ENCODE measurements at regions not wholly inside any gene's neighbourhood (a gene's known extent, or its start where the extent isn't known, plus 50 kb on each side); places are given as distances from the start of the nearest gene placed in this dataset.
"Not testable (repeated sequence)": the region's sequence is repeated elsewhere in the genome, so short reads cannot be mapped to it uniquely, and the experiment has no call there.

GRCh38 chr4:11060637-11061036, 368.1 kb downstream of the HS3ST1 start:
- H3K27me3 ChIP-seq (ENCODE audit: control insufficient read depth, insufficient read depth, low read length); H3K4me3 ChIP-seq (ENCODE audit: low read depth, low read length); H3K4me1 ChIP-seq (ENCODE audit: control insufficient read depth, insufficient read depth, low read length); H3K9me3 ChIP-seq (ENCODE audit: control insufficient read depth, insufficient read depth, low read length); H3K27ac ChIP-seq (ENCODE audit: low read depth, low read length); H3K36me3 ChIP-seq (ENCODE audit: control insufficient read depth, insufficient read depth, low read length); H3K9ac ChIP-seq (ENCODE audit: low read depth, low read length): not testable (repeated sequence)

- not testable (repeated sequence) for H3K4me1 ChIP-seq (ENCODE audit: control insufficient read depth, insufficient read depth, low read length); H3K27ac ChIP-seq (ENCODE audit: low read depth, low read length); H3K36me3 ChIP-seq (ENCODE audit: control insufficient read depth, insufficient read depth, low read length); H3K4me3 ChIP-seq (ENCODE audit: low read depth, low read length); H3K27me3 ChIP-seq (ENCODE audit: control insufficient read depth, insufficient read depth, low read length); H3K9ac ChIP-seq (ENCODE audit: low read depth, low read length); H3K9me3 ChIP-seq (ENCODE audit: control insufficient read depth, insufficient read depth, low read length)
Observed at GRCh38 chr4:11054937-11055336, 370.4 kb upstream of the CLNK start.

- Histone ChIP-seq H3K36me3 (ENCODE audit: control insufficient read depth, insufficient read depth, low read length) (no peaks in the 10 kb centered on the region), H3K4me3 (ENCODE audit: low read depth, low read length) (no peak overlapping the region), H3K27ac (ENCODE audit: low read depth, low read length) (no peak overlapping the region), H3K9ac (ENCODE audit: low read depth, low read length) (no peak overlapping the region), H3K27me3 (ENCODE audit: control insufficient read depth, insufficient read depth, low read length) (no peaks in the 10 kb centered on the region), H3K4me1 (ENCODE audit: control insufficient read depth, insufficient read depth, low read length) (no peaks in the 10 kb centered on the region), H3K9me3 (ENCODE audit: control insufficient read depth, insufficient read depth, low read length) (no peaks in the 10 kb centered on the region)
Observed at GRCh38 chr4:11053601-11054220, 369.1 kb upstream of the CLNK start.

- Histone ChIP-seq H3K9ac (ENCODE audit: low read depth, low read length) (no peak overlapping the region), H3K27me3 (ENCODE audit: control insufficient read depth, insufficient read depth, low read length) (no peaks in the 10 kb centered on the region), H3K27ac (ENCODE audit: low read depth, low read length) (no peak overlapping the region), H3K4me1 (ENCODE audit: control insufficient read depth, insufficient read depth, low read length) (no peaks in the 10 kb centered on the region), H3K4me3 (ENCODE audit: low read depth, low read length) (no peak overlapping the region), H3K9me3 (ENCODE audit: control insufficient read depth, insufficient read depth, low read length) (no peaks in the 10 kb centered on the region), H3K36me3 (ENCODE audit: control insufficient read depth, insufficient read depth, low read length) (no peaks in the 10 kb centered on the region)
Observed at GRCh38 chr4:11051181-11051580, 366.6 kb upstream of the CLNK start.

GRCh38 chr4:11050766-11051165, 366.2 kb upstream of the CLNK start:
- H3K9ac ChIP-seq (ENCODE audit: low read depth, low read length), result no peak overlapping the region
- no peaks in the 10 kb centered on the region for H3K4me1 ChIP-seq (ENCODE audit: control insufficient read depth, insufficient read depth, low read length)
- H3K9me3 ChIP-seq (ENCODE audit: control insufficient read depth, insufficient read depth, low read length), result no peaks in the 10 kb centered on the region
- H3K27ac ChIP-seq (ENCODE audit: low read depth, low read length), result no peak overlapping the region
- no peak overlapping the region for H3K4me3 ChIP-seq (ENCODE audit: low read depth, low read length)
- no peaks in the 10 kb centered on the region for H3K36me3 ChIP-seq (ENCODE audit: control insufficient read depth, insufficient read depth, low read length)
- H3K27me3 ChIP-seq (ENCODE audit: control insufficient read depth, insufficient read depth, low read length), result no peaks in the 10 kb centered on the region

- Histone ChIP-seq H3K4me1 (ENCODE audit: control insufficient read depth, insufficient read depth, low read length) (no peaks in the 10 kb centered on the region), H3K9me3 (ENCODE audit: control insufficient read depth, insufficient read depth, low read length) (no peaks in the 10 kb centered on the region), H3K36me3 (ENCODE audit: control insufficient read depth, insufficient read depth, low read length) (no peaks in the 10 kb centered on the region), H3K4me3 (ENCODE audit: low read depth, low read length) (no peak overlapping the region), H3K27ac (ENCODE audit: low read depth, low read length) (no peak overlapping the region), H3K9ac (ENCODE audit: low read depth, low read length) (no peak overlapping the region), H3K27me3 (ENCODE audit: control insufficient read depth, insufficient read depth, low read length) (no peaks in the 10 kb centered on the region)
Observed at GRCh38 chr4:11049001-11049400, 364.4 kb upstream of the CLNK start.

GRCh38 chr4:11042760-11043159, 358.2 kb upstream of the CLNK start:
- H3K9me3 ChIP-seq (ENCODE audit: control insufficient read depth, insufficient read depth, low read length), result no peaks in the 10 kb centered on the region
- H3K9ac ChIP-seq (ENCODE audit: low read depth, low read length), result no peak overlapping the region
- no peak overlapping the region for H3K27ac ChIP-seq (ENCODE audit: low read depth, low read length)
- H3K27me3 ChIP-seq (ENCODE audit: control insufficient read depth, insufficient read depth, low read length), result no peaks in the 10 kb centered on the region
- H3K36me3 ChIP-seq (ENCODE audit: control insufficient read depth, insufficient read depth, low read length), result no peaks in the 10 kb centered on the region
- H3K4me3 ChIP-seq (ENCODE audit: low read depth, low read length), result no peak overlapping the region
- no peaks in the 10 kb centered on the region for H3K4me1 ChIP-seq (ENCODE audit: control insufficient read depth, insufficient read depth, low read length)

- Histone ChIP-seq H3K27me3 (ENCODE audit: control insufficient read depth, insufficient read depth, low read length) (no peaks in the 10 kb centered on the region), H3K9ac (ENCODE audit: low read depth, low read length) (no peak overlapping the region), H3K4me1 (ENCODE audit: control insufficient read depth, insufficient read depth, low read length) (no peaks in the 10 kb centered on the region), H3K36me3 (ENCODE audit: control insufficient read depth, insufficient read depth, low read length) (no peaks in the 10 kb centered on the region), H3K4me3 (ENCODE audit: low read depth, low read length) (no peak overlapping the region), H3K9me3 (ENCODE audit: control insufficient read depth, insufficient read depth, low read length) (no peaks in the 10 kb centered on the region), H3K27ac (ENCODE audit: low read depth, low read length) (no peak overlapping the region)
Observed at GRCh38 chr4:11039634-11040131, 355.1 kb upstream of the CLNK start.

GRCh38 chr4:11038926-11039325, 354.4 kb upstream of the CLNK start:
- Histone ChIP-seq H3K4me3 (ENCODE audit: low read depth, low read length) (no peak overlapping the region), H3K9ac (ENCODE audit: low read depth, low read length) (no peak overlapping the region), H3K27me3 (ENCODE audit: control insufficient read depth, insufficient read depth, low read length) (no peaks in the 10 kb centered on the region), H3K36me3 (ENCODE audit: control insufficient read depth, insufficient read depth, low read length) (no peaks in the 10 kb centered on the region), H3K9me3 (ENCODE audit: control insufficient read depth, insufficient read depth, low read length) (no peaks in the 10 kb centered on the region), H3K4me1 (ENCODE audit: control insufficient read depth, insufficient read depth, low read length) (no peaks in the 10 kb centered on the region), H3K27ac (ENCODE audit: low read depth, low read length) (no peak overlapping the region)

- H3K4me3 ChIP-seq (ENCODE audit: low read depth, low read length), result no peak overlapping the region
- no peaks in the 10 kb centered on the region; the same call in 1 of the 2 replicates for H3K9me3 ChIP-seq (ENCODE audit: control insufficient read depth, insufficient read depth, low read length)
- H3K4me1 ChIP-seq (ENCODE audit: control insufficient read depth, insufficient read depth, low read length), result no peaks in the 10 kb centered on the region
- no peak overlapping the region for H3K9ac ChIP-seq (ENCODE audit: low read depth, low read length)
- H3K27me3 ChIP-seq (ENCODE audit: control insufficient read depth, insufficient read depth, low read length), result no peaks in the 10 kb centered on the region
- H3K36me3 ChIP-seq (ENCODE audit: control insufficient read depth, insufficient read depth, low read length), result no peaks in the 10 kb centered on the region
- no peak overlapping the region for H3K27ac ChIP-seq (ENCODE audit: low read depth, low read length)
Observed at GRCh38 chr4:11037637-11038036, 353.1 kb upstream of the CLNK start.

- Histone ChIP-seq H3K4me3 (ENCODE audit: low read depth, low read length) (no peak overlapping the region), H3K36me3 (ENCODE audit: control insufficient read depth, insufficient read depth, low read length) (no peaks in the 10 kb centered on the region), H3K9me3 (ENCODE audit: control insufficient read depth, insufficient read depth, low read length) (no peaks in the 10 kb centered on the region; the same call in 1 of the 2 replicates), H3K4me1 (ENCODE audit: control insufficient read depth, insufficient read depth, low read length) (no peaks in the 10 kb centered on the region), H3K27me3 (ENCODE audit: control insufficient read depth, insufficient read depth, low read length) (no peaks in the 10 kb centered on the region), H3K9ac (ENCODE audit: low read depth, low read length) (no peak overlapping the region), H3K27ac (ENCODE audit: low read depth, low read length) (no peak overlapping the region)
Observed at GRCh38 chr4:11028334-11028733, 343.8 kb upstream of the CLNK start.

All from HUES48 (cell line).